Activated CD4-positive, alpha-beta memory T cell treated with anti-CD3 and anti-CD28 coated beads, Interleukin-2, amount 10 ng/mL, durations not matched to agents 7 days and 5 days (primary cell): ENCODE measurements at regions not wholly inside any gene's neighbourhood (a gene's known extent, or its start where the extent isn't known, plus 50 kb on each side); places are given as distances from the start of the nearest gene placed in this dataset.

ENCODE experiments used
- CTCF ChIA-PET: fragments of 350-600 bp; sonication (Branson Sonifier 250); formaldehyde crosslinking; loops from one replicate; lab custom pipeline; 2021; ENCODE audit warnings: antibody characterized with exemption, inconsistent platforms; lab: Charles Lee
- POLR2A ChIA-PET: fragments of 350-600 bp; sonication (Branson Sonifier 250); formaldehyde crosslinking; loops from one replicate; lab custom pipeline; 2021; ENCODE audit warnings: antibody characterized with exemption; lab: Charles Lee
- DNase-seq: peaks from one replicate; pipeline ENCODE4 v3.0.0-alpha.2; 2020
- H3K27ac Mint-ChIP-seq: one replicate; pipeline ENCODE4 v1.8.0; 2021; ENCODE audit warnings: mild to moderate bottlenecking, mixed read lengths
- H3K27me3 Mint-ChIP-seq: one replicate; pipeline ENCODE4 v1.8.0; 2021; ENCODE audit warnings: mixed read lengths
- H3K36me3 Mint-ChIP-seq: one replicate; pipeline ENCODE4 v1.8.0; 2021; ENCODE audit warnings: low read depth, mixed read lengths
- H3K4me1 Mint-ChIP-seq: one replicate; pipeline ENCODE4 v1.8.0; 2021; ENCODE audit warnings: mixed read lengths
- H3K4me3 Mint-ChIP-seq: one replicate; pipeline ENCODE4 v1.8.0; 2021; ENCODE audit warnings: mild to moderate bottlenecking, mixed read lengths
- H3K9me3 Mint-ChIP-seq: one replicate; pipeline ENCODE4 v1.8.0; 2021; ENCODE audit warnings: mixed read lengths

- Mint-ChIP-seq H3K27me3 (no peaks in the 10 kb centered on the region), H3K9me3 (peaks cover 30% of the 10 kb centered on the region), H3K4me1 (no peaks in the 10 kb centered on the region), H3K4me3 (no peak overlapping the region), H3K27ac (no peak overlapping the region), H3K36me3 (no peaks in the 10 kb centered on the region)
- DNase-seq: no peak
- POLR2A ChIA-PET: no interaction called here
- CTCF ChIA-PET: no interaction called here
Observed at GRCh38 chr12:127857661-127858060, 409.3 kb upstream of the TMEM132C start.

GRCh38 chr12:127860536-127860935 lies 406.4 kb upstream of the TMEM132C start:
- no peaks in the 10 kb centered on the region for H3K36me3 Mint-ChIP-seq
- H3K4me3 Mint-ChIP-seq: no peak overlapping the region
- H3K27ac Mint-ChIP-seq: no peak overlapping the region
- H3K27me3 Mint-ChIP-seq: no peaks in the 10 kb centered on the region
- peaks cover 21% of the 10 kb centered on the region for H3K9me3 Mint-ChIP-seq
- CTCF ChIA-PET: no interaction called here
- POLR2A ChIA-PET: no interaction called here
- DNase-seq: no peak
- H3K4me1 Mint-ChIP-seq: no peaks in the 10 kb centered on the region

GRCh38 chr12:127861406-127861805 lies 405.6 kb upstream of the TMEM132C start:
- Mint-ChIP-seq H3K36me3 (no peaks in the 10 kb centered on the region), H3K4me1 (no peaks in the 10 kb centered on the region), H3K4me3 (no peak overlapping the region), H3K27me3 (no peaks in the 10 kb centered on the region), H3K9me3 (peaks cover 20% of the 10 kb centered on the region), H3K27ac (no peak overlapping the region)
- POLR2A ChIA-PET: no interaction called here
- DNase-seq: no peak
- CTCF ChIA-PET: interaction anchor here (0.8 kb wide), 1 partner anchor 69 kb away, joined by 4 read pairs; no protein-coding TSS in a partner anchor

GRCh38 chr12:127873306-127873705 lies 393.7 kb upstream of the TMEM132C start:
- DNase-seq: no peak
- CTCF ChIA-PET: no interaction called here
- peaks cover 3% of the 10 kb centered on the region for H3K9me3 Mint-ChIP-seq
- POLR2A ChIA-PET: no interaction called here
- no peaks in the 10 kb centered on the region for H3K4me1 Mint-ChIP-seq
- no peaks in the 10 kb centered on the region for H3K27me3 Mint-ChIP-seq
- no peak overlapping the region for H3K27ac Mint-ChIP-seq
- no peaks in the 10 kb centered on the region for H3K36me3 Mint-ChIP-seq
- H3K4me3 Mint-ChIP-seq: no peak overlapping the region

GRCh38 chr12:127881371-127882140 lies 385.4 kb upstream of the TMEM132C start:
- no peak for DNase-seq
- POLR2A ChIA-PET: no interaction called here
- H3K27ac Mint-ChIP-seq: no peak overlapping the region
- H3K4me1 Mint-ChIP-seq: no peaks in the 10 kb centered on the region
- CTCF ChIA-PET: no interaction called here
- peaks cover 9% of the 10 kb centered on the region for H3K9me3 Mint-ChIP-seq
- no peaks in the 10 kb centered on the region for H3K27me3 Mint-ChIP-seq
- H3K4me3 Mint-ChIP-seq: no peak overlapping the region
- H3K36me3 Mint-ChIP-seq: no peaks in the 10 kb centered on the region

- Mint-ChIP-seq H3K4me1 (no peaks in the 10 kb centered on the region), H3K36me3 (no peaks in the 10 kb centered on the region), H3K4me3 (no peak overlapping the region), H3K9me3 (peaks cover 6% of the 10 kb centered on the region), H3K27me3 (no peaks in the 10 kb centered on the region), H3K27ac (no peak overlapping the region)
- ChIA-PET CTCF (no interaction called here), POLR2A (no interaction called here)
- DNase-seq: no peak
Observed at GRCh38 chr12:127883013-127883412, 384.0 kb upstream of the TMEM132C start.

GRCh38 chr12:127885954-127886750 lies 380.8 kb upstream of the TMEM132C start:
- H3K36me3 Mint-ChIP-seq: no peaks in the 10 kb centered on the region
- ChIA-PET CTCF (no interaction called here), POLR2A (no interaction called here)
- no peaks in the 10 kb centered on the region for H3K27me3 Mint-ChIP-seq
- H3K4me3 Mint-ChIP-seq: no peak overlapping the region
- DNase-seq: no peak
- no peak overlapping the region for H3K27ac Mint-ChIP-seq
- H3K4me1 Mint-ChIP-seq: no peaks in the 10 kb centered on the region
- H3K9me3 Mint-ChIP-seq: peaks cover 5% of the 10 kb centered on the region

GRCh38 chr12:127886827-127887226 lies 380.1 kb upstream of the TMEM132C start:
- ChIA-PET POLR2A (no interaction called here), CTCF (no interaction called here)
- Mint-ChIP-seq H3K36me3 (no peaks in the 10 kb centered on the region), H3K9me3 (peaks cover 5% of the 10 kb centered on the region), H3K4me1 (no peaks in the 10 kb centered on the region), H3K27ac (no peak overlapping the region), H3K27me3 (no peaks in the 10 kb centered on the region), H3K4me3 (no peak overlapping the region)
- DNase-seq: no peak

GRCh38 chr12:127888943-127889719 lies 377.8 kb upstream of the TMEM132C start:
- H3K36me3 Mint-ChIP-seq: no peaks in the 10 kb centered on the region
- POLR2A ChIA-PET: no interaction called here
- no peak overlapping the region for H3K4me3 Mint-ChIP-seq
- H3K27me3 Mint-ChIP-seq: no peaks in the 10 kb centered on the region
- H3K27ac Mint-ChIP-seq: no peak overlapping the region
- no peaks in the 10 kb centered on the region for H3K4me1 Mint-ChIP-seq
- CTCF ChIA-PET: no interaction called here
- H3K9me3 Mint-ChIP-seq: peaks cover 5% of the 10 kb centered on the region
- DNase-seq: no peak

GRCh38 chr12:127893895-127894609 lies 372.9 kb upstream of the TMEM132C start:
- no peak for DNase-seq
- Mint-ChIP-seq H3K27me3 (no peaks in the 10 kb centered on the region), H3K4me1 (no peaks in the 10 kb centered on the region), H3K4me3 (no peak overlapping the region), H3K9me3 (peaks cover 8% of the 10 kb centered on the region), H3K27ac (no peak overlapping the region), H3K36me3 (no peaks in the 10 kb centered on the region)
- POLR2A ChIA-PET: no interaction called here
- CTCF ChIA-PET: no interaction called here

- no peak for DNase-seq
- H3K27ac Mint-ChIP-seq: no peak overlapping the region
- POLR2A ChIA-PET: no interaction called here
- H3K4me1 Mint-ChIP-seq: no peaks in the 10 kb centered on the region
- no peak overlapping the region for H3K4me3 Mint-ChIP-seq
- peaks cover 14% of the 10 kb centered on the region for H3K9me3 Mint-ChIP-seq
- CTCF ChIA-PET: no interaction called here
- no peaks in the 10 kb centered on the region for H3K36me3 Mint-ChIP-seq
- no peaks in the 10 kb centered on the region for H3K27me3 Mint-ChIP-seq
Observed at GRCh38 chr12:127896661-127897060, 370.3 kb upstream of the TMEM132C start.

GRCh38 chr12:127898616-127899015 lies 368.4 kb upstream of the TMEM132C start:
- H3K36me3 Mint-ChIP-seq: no peaks in the 10 kb centered on the region
- DNase-seq: no peak
- CTCF ChIA-PET: no interaction called here
- peaks cover 14% of the 10 kb centered on the region for H3K9me3 Mint-ChIP-seq
- H3K4me1 Mint-ChIP-seq: no peaks in the 10 kb centered on the region
- no peak overlapping the region for H3K4me3 Mint-ChIP-seq
- POLR2A ChIA-PET: no interaction called here
- no peak overlapping the region for H3K27ac Mint-ChIP-seq
- no peaks in the 10 kb centered on the region for H3K27me3 Mint-ChIP-seq

- POLR2A ChIA-PET: no interaction called here
- H3K9me3 Mint-ChIP-seq: peaks cover 15% of the 10 kb centered on the region
- no peak overlapping the region for H3K4me3 Mint-ChIP-seq
- no peaks in the 10 kb centered on the region for H3K4me1 Mint-ChIP-seq
- no peak overlapping the region for H3K27ac Mint-ChIP-seq
- DNase-seq: no peak
- no peaks in the 10 kb centered on the region for H3K36me3 Mint-ChIP-seq
- CTCF ChIA-PET: no interaction called here
- H3K27me3 Mint-ChIP-seq: no peaks in the 10 kb centered on the region
Observed at GRCh38 chr12:127899971-127900370, 367.0 kb upstream of the TMEM132C start.
